Panc1 (cell line): ENCODE measurements at regions not wholly inside any gene's neighbourhood (a gene's known extent, or its start where the extent isn't known, plus 50 kb on each side); places are given as distances from the start of the nearest gene placed in this dataset.

ENCODE experiments used
- ATAC-seq: fragments of 200-7000 bp; cut with Tn5 transposase; 2 replicates; pipeline ENCODE4 v1.9.1; 2020; ENCODE audit warnings: mild to moderate bottlenecking, moderate library complexity
- BruUV-seq: library from RNA; stranded (reverse); fragments of 400-500 nt; replicated peaks from 2 replicates; lab custom pipeline; 2021; lab: Mats Ljungman, UMichigan
- CTCF ChIA-PET: fragments of 300-600 bp; sonication (Branson Sonifier 250); formaldehyde crosslinking; loops from one replicate; lab custom pipeline; 2022; ENCODE audit warnings: antibody characterized with exemption; lab: Charles Lee
- POLR2A ChIA-PET: fragments of 300-600 bp; sonication (Branson Sonifier 250); formaldehyde crosslinking; loops from one replicate; lab custom pipeline; 2022; ENCODE audit warnings: antibody characterized with exemption; lab: Charles Lee
- DNase-seq: peaks from one replicate; pipeline ENCODE4 v3.0.0-alpha.2; 2010; ENCODE audit warnings: low read depth, low spot score
- H3K27ac ChIP-seq: 2 replicates; pipeline ENCODE4 v1.5.1; 2011; ENCODE audit warnings: mild to moderate bottlenecking, low read length, inconsistent platforms
- H3K27me3 ChIP-seq: fragments of 200-500 bp; sonication (Bioruptor generic); 2 replicates; pipeline ENCODE4 v1.6.0; 2014; ENCODE audit warnings: low read length, inconsistent platforms; ENCODE audit not compliant: control insufficient read depth, insufficient read depth
- H3K36me3 ChIP-seq: fragments of 200-500 bp; sonication (Bioruptor generic); 2 replicates; pipeline ENCODE4 v1.5.1; 2014; ENCODE audit warnings: inconsistent platforms, mild to moderate bottlenecking, low read length, moderate library complexity; ENCODE audit not compliant: control insufficient read depth, insufficient read depth
- H3K4me1 ChIP-seq: 2 replicates; pipeline ENCODE4 v1.5.1; 2011; ENCODE audit warnings: inconsistent platforms, mild to moderate bottlenecking, low read length, moderate library complexity; ENCODE audit not compliant: control insufficient read depth, insufficient read depth
- H3K4me3 ChIP-seq, 2 experiments: 2 replicates each; pipeline ENCODE4 v1.5.1; 2011 to 2012; ENCODE audit warnings: low read depth in 2 of 2, low read length in 2 of 2, mild to moderate bottlenecking in 2 of 2, inconsistent platforms in 1 of 2, moderate library complexity in 1 of 2
- H3K9me3 ChIP-seq: fragments of 200-500 bp; sonication (Bioruptor generic); 2 replicates; pipeline ENCODE4 v1.5.1; 2014; ENCODE audit warnings: low read depth, mild to moderate bottlenecking, inconsistent platforms, low read length, moderate library complexity; ENCODE audit not compliant: control insufficient read depth, insufficient read depth
- POLR2AphosphoS5 ChIP-seq: IDR thresholded peaks from 2 replicates; pipeline ENCODE4 v1.6.1; 2012; ENCODE audit warnings: mild to moderate bottlenecking, low read depth, low read length, moderate library complexity
- SIN3A ChIP-seq: IDR thresholded peaks from 2 replicates; pipeline ENCODE4 v1.6.1; 2012; ENCODE audit warnings: low read depth, mild to moderate bottlenecking, low read length, moderate library complexity, borderline replicate concordance; ENCODE audit not compliant: insufficient read depth
- TCF7L2 ChIP-seq: IDR thresholded peaks from 2 replicates; pipeline ENCODE4 v1.6.1; 2011; ENCODE audit warnings: mild to moderate bottlenecking, low read depth, low read length, inconsistent platforms
- in situ Hi-C: cut with HindIII; loops from 2 replicates; pipeline ENCODE4 v1.10.0; 2016; ENCODE audit warnings: low sequenced_read_pairs, low pct_unique_long_range_greater_than_20kb
- intact Hi-C: fragments of 100-400 bp; cut with micrococcal nuclease; formaldehyde crosslinking; loops from one replicate; pipeline ENCODE4 v1.10.0; 2022; ENCODE audit not compliant: unreplicated experiment
- TF ChIP-seq, protein P1 (sequence below), 2 experiments: IDR thresholded peaks; 2 replicates each; pipeline ENCODE4 v1.6.1; 2011 to 2012; ENCODE audit warnings: low read depth in 2 of 2, control low read depth in 1 of 2, low read length in 1 of 2, mild to moderate bottlenecking in 1 of 2, moderate library complexity in 1 of 2; ENCODE audit not compliant: insufficient read depth in 1 of 2
- TF ChIP-seq, protein P2 (sequence below): fragments of 450-650 bp; IDR thresholded peaks from 2 replicates; pipeline ENCODE4 v1.5.1; 2017; ENCODE audit warnings: mild to moderate bottlenecking

DNA sequence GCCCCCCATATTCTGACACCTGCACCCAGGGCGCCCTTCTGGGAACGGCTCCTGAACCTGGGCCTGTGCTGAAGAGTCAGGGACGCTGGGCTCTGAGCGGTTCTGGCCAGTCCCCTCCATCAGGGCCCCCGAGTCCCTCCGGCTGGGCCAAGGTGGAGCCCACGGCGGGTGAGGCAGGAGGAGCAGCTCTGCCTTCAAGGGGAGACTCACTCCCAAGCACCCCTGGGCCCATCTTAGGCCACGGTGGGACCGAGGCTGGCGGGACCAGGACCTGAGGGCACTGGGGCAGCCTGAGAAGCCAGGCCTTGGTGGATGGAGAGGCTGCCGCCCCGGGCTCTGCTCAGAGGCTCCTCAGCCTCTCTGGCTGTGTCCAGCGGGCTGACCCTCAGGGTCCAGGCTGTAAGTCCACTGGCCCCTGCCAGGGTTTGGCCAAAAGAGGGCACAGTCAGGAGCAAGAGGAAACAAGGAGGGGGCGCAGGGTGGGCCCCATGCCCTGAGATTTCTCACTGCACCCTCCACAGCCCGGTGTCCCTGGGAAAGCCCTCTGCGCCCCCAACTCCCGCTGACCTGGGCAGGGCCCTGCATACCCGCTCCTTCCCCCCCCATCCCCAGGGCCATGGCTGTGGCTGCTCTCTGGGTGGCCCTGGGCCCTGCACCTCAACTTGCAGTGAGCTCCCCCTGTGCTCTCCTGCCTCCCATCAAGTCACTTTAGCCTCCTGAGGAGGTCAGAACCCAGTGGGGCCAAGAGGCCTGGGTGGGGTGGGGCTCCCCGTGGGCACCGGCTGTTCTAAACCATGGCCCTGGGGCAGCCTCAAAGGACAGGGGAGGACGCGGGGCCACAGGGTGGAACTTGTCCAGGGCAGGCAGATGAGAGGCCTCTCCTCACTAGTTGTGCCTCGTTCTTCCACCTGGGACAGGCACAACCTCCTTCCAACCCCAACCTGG is 266.4 kb upstream of the SFSWAP start:
- no peak overlapping the region for H3K27ac ChIP-seq
- CTCF ChIA-PET, result no interaction called here

DNA sequence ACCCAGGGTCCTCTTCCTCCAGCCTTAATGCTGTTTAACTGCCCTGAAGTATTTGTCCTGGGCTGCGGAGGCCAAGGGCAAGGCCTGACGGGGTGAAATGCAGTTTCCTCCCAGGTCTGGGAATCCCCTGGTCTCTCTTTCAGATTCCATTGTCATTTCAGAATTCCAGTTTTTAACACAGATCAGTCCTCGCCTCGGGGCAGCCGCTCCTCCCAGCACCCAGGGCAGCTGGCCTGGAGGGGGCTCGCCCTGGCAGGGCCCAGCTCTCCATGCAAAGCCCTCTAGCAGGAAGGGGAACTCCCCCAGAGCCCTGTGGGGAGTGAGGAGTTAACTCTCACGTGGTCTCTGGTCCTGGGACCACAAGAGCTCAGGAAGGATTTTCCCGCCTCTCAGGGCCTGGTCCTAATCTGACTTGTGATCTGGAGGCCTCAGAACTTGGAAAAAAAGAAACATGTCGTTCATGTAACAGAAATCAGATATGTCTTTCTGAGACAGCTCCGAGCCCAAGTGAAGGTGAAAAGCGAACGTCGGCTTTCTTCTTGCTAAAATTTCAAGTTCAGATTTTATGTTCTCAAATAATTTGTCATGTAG is 265.6 kb upstream of the SFSWAP start:
- H3K36me3 ChIP-seq, result no peaks in the 10 kb centered on the region
- H3K4me1 ChIP-seq, result no peaks in the 10 kb centered on the region
- ChIA-PET POLR2A (no interaction called here), CTCF (no interaction called here)
- BruUV-seq, result no TSS peak
- H3K27me3 ChIP-seq, result no peaks in the 10 kb centered on the region
- intact Hi-C loops, result no loop called here
- no peak overlapping the region for H3K4me3 ChIP-seq
- no peak for ATAC-seq
- DNase-seq, result no peak
- in situ Hi-C loops, result no loop called here
- no peak for TF ChIP-seq SIN3A
- TF ChIP-seq, protein P1, sequence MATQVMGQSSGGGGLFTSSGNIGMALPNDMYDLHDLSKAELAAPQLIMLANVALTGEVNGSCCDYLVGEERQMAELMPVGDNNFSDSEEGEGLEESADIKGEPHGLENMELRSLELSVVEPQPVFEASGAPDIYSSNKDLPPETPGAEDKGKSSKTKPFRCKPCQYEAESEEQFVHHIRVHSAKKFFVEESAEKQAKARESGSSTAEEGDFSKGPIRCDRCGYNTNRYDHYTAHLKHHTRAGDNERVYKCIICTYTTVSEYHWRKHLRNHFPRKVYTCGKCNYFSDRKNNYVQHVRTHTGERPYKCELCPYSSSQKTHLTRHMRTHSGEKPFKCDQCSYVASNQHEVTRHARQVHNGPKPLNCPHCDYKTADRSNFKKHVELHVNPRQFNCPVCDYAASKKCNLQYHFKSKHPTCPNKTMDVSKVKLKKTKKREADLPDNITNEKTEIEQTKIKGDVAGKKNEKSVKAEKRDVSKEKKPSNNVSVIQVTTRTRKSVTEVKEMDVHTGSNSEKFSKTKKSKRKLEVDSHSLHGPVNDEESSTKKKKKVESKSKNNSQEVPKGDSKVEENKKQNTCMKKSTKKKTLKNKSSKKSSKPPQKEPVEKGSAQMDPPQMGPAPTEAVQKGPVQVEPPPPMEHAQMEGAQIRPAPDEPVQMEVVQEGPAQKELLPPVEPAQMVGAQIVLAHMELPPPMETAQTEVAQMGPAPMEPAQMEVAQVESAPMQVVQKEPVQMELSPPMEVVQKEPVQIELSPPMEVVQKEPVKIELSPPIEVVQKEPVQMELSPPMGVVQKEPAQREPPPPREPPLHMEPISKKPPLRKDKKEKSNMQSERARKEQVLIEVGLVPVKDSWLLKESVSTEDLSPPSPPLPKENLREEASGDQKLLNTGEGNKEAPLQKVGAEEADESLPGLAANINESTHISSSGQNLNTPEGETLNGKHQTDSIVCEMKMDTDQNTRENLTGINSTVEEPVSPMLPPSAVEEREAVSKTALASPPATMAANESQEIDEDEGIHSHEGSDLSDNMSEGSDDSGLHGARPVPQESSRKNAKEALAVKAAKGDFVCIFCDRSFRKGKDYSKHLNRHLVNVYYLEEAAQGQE (IDR thresholded peaks at IDR 0.05; ENCODE audit: insufficient read depth in 1 of 2, low read depth in 2 of 2, low read length in 1 of 2), result no peak
- no peak for TF ChIP-seq TCF7L2
- no peak for TF ChIP-seq POLR2AphosphoS5
- TF ChIP-seq, protein P2, sequence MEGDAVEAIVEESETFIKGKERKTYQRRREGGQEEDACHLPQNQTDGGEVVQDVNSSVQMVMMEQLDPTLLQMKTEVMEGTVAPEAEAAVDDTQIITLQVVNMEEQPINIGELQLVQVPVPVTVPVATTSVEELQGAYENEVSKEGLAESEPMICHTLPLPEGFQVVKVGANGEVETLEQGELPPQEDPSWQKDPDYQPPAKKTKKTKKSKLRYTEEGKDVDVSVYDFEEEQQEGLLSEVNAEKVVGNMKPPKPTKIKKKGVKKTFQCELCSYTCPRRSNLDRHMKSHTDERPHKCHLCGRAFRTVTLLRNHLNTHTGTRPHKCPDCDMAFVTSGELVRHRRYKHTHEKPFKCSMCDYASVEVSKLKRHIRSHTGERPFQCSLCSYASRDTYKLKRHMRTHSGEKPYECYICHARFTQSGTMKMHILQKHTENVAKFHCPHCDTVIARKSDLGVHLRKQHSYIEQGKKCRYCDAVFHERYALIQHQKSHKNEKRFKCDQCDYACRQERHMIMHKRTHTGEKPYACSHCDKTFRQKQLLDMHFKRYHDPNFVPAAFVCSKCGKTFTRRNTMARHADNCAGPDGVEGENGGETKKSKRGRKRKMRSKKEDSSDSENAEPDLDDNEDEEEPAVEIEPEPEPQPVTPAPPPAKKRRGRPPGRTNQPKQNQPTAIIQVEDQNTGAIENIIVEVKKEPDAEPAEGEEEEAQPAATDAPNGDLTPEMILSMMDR, result no peak
- H3K9me3 ChIP-seq, result no peaks in the 10 kb centered on the region
- no peak overlapping the region for H3K27ac ChIP-seq

More for the DNA sequence above, 266.4 kb upstream of the SFSWAP start:
- no TSS peak for BruUV-seq
- no peaks in the 10 kb centered on the region for H3K9me3 ChIP-seq
- no peaks in the 10 kb centered on the region for H3K27me3 ChIP-seq
- no peak overlapping the region for H3K4me3 ChIP-seq
- intact Hi-C loops, result no loop called here
- H3K4me1 ChIP-seq, result no peaks in the 10 kb centered on the region
- no peaks in the 10 kb centered on the region for H3K36me3 ChIP-seq
- ATAC-seq (no peak), DNase-seq (no peak)
- TF ChIP-seq, protein P1 (IDR thresholded peaks at IDR 0.05; ENCODE audit: insufficient read depth in 1 of 2, low read depth in 2 of 2, low read length in 1 of 2), result no peak
- TF ChIP-seq TCF7L2 (no peak), POLR2AphosphoS5 (no peak), SIN3A (no peak)
- TF ChIP-seq, protein P2, result no peak
- POLR2A ChIA-PET, result interaction anchor here (0.5 kb wide), 1 partner anchor 25 kb away, joined by 12 read pairs; no protein-coding TSS in a partner anchor
- in situ Hi-C loops, result no loop called here
